Effector memory CD4-positive, alpha-beta T cell (primary cell): ENCODE measurements at regions not wholly inside any gene's neighbourhood (a gene's known extent, or its start where the extent isn't known, plus 50 kb on each side); places are given as distances from the start of the nearest gene placed in this dataset.

Experiments
- DNase-seq, 3 donors: peaks; one replicate each; pipeline ENCODE4 v3.0.0-alpha.2; 2020
- H3K27ac ChIP-seq: 2 replicates; pipeline ENCODE4 v1.7.0; 2013; ENCODE audit warnings: mild to moderate bottlenecking, low read length, moderate library complexity; ENCODE audit not compliant: insufficient read depth, poor library complexity, severe bottlenecking
- H3K27me3 ChIP-seq: replicated peaks from 2 replicates; pipeline ENCODE4 v1.7.0; 2013; ENCODE audit warnings: mild to moderate bottlenecking, low read length; ENCODE audit not compliant: insufficient read depth, control insufficient read depth, poor library complexity, severe bottlenecking
- H3K36me3 ChIP-seq: 2 replicates; pipeline ENCODE4 v1.7.0; 2013; ENCODE audit warnings: mild to moderate bottlenecking, low read length, moderate library complexity; ENCODE audit not compliant: control insufficient read depth, insufficient read depth
- H3K4me1 ChIP-seq: 2 replicates; pipeline ENCODE4 v1.7.0; 2013; ENCODE audit warnings: low read length, mild to moderate bottlenecking; ENCODE audit not compliant: control insufficient read depth, insufficient read depth, poor library complexity, severe bottlenecking
- H3K4me3 ChIP-seq: 2 replicates; pipeline ENCODE4 v1.7.0; 2013; ENCODE audit warnings: low read length, low read depth, mild to moderate bottlenecking; ENCODE audit not compliant: insufficient read depth, poor library complexity, severe bottlenecking
- H3K9me3 ChIP-seq: 2 replicates; pipeline ENCODE4 v1.7.0; 2013; ENCODE audit warnings: mild to moderate bottlenecking, low read length, moderate library complexity; ENCODE audit not compliant: control insufficient read depth

DNA sequence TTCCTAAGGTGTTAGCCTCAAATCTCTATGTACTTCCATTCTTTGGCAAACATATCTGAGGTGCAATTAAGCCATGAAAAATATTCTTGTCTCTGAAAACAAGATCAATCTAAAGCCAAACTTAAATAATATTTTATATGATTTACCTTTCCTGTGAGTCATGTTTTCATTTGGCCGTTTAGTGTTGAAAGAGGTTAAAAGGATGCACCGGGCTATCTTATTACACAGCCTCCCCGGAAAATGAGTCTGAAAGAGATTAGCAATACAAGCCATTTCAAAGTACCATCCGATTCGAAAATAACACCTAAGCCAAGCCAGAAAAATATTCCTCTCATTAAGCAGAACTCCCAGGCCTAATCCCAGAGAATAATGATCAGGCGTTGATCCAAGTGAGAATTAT lies 161.5 kb upstream of the EPHA5 start:
- DNase-seq: no peak
- Histone ChIP-seq H3K4me1 (no peaks in the 10 kb centered on the region), H3K4me3 (no peak overlapping the region), H3K36me3 (no peaks in the 10 kb centered on the region), H3K9me3 (no peaks in the 10 kb centered on the region), H3K27ac (no peak overlapping the region), H3K27me3 (no peaks in the 10 kb centered on the region)

DNA sequence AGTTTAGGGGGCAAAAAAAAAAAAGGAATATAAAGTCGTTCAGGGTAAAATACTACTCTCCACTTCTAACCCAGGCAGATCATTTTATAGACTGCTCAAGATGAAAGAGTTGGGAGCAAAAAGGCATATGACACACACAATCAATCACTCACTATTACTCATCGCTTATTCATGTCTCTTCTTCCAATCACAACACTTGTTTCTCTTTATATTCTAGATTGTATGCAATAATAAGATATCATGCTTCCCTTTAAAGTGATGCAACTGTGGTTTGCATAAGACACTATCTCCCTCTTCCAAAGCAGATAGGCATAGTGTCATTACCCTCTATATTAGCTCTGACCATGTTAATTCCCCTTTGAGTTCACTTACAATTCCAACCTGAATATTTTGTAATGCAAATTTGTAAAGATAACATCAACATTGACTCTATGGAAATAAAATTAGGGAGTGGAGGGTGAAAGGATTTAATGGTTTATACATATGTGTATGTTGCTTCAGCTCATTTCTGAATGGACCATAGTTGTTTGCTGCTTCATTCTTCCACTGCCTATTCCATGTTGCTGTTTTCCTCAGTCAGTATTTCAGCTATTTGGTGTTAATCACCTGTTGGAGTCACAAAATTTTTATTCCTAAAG lies 154.9 kb upstream of the EPHA5 start:
- Histone ChIP-seq H3K27ac (no peak overlapping the region), H3K9me3 (no peaks in the 10 kb centered on the region), H3K27me3 (no peaks in the 10 kb centered on the region), H3K4me3 (no peak overlapping the region), H3K4me1 (no peaks in the 10 kb centered on the region), H3K36me3 (no peaks in the 10 kb centered on the region)
- no peak for DNase-seq

DNA sequence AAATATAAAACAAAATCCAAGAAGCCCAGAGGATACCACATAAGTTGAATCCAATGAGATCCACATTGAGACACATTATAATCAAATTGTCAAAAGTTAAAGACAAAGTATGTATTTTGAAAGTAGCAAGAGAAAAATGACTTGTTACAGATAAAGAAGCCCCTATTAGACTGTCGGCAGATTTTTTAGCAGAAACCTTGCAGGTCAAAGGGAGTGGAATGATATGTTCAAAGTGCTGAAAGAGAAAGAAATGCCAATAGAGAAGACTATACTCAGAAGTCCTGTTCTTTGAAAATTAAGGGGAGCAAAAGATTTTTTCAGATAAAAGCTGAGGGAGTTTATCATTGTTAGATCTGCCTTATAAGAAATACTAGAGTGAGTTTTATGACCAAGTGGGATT lies 148.9 kb upstream of the EPHA5 start:
- H3K27me3 ChIP-seq: no peaks in the 10 kb centered on the region
- no peak overlapping the region for H3K4me3 ChIP-seq
- no peaks in the 10 kb centered on the region for H3K4me1 ChIP-seq
- DNase-seq: no peak
- no peaks in the 10 kb centered on the region for H3K9me3 ChIP-seq
- no peak overlapping the region for H3K27ac ChIP-seq
- H3K36me3 ChIP-seq: no peaks in the 10 kb centered on the region

DNA sequence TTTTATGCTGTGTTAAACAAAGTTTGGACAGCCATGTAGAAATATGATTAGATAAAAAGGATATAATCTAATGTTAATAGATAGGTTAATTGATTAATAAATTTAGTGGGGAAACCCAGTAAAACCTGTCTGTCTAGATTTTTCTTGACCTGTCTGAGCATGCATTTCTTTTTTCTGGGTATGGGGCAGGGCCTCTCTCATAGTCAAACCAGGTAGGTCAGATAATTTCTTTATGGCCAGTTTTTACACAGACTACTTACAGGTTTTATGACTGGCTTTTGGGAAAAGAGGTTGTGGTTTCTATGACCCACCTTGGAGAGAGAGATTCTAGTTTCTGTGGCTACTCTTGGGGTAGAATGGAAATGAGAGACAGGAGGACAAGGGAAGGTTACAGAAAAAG lies 135.6 kb upstream of the EPHA5 start:
- Histone ChIP-seq H3K36me3 (no peaks in the 10 kb centered on the region), H3K27me3 (no peaks in the 10 kb centered on the region), H3K4me3 (no peak overlapping the region), H3K27ac (no peak overlapping the region), H3K9me3 (no peaks in the 10 kb centered on the region), H3K4me1 (no peaks in the 10 kb centered on the region)
- no peak for DNase-seq

DNA sequence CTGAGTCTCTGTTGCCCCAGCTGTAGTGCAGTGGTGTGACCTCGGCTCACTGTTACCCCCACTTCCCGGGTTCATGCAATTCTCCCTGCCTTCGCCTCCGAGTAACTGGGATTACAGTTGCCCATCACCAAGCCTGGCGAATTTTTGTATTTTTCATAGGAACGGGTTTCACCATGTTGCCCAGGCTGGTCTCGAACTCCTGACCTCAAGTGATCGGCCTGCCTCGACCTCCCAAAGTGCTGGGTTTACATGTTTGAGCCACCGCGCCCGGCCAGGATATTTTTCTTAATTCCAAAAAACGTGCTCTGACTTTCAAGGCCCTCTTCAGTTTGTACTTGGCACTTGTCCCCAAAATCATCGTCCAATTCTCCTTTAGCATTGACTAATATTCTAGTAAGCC lies 129.2 kb upstream of the EPHA5 start:
- Histone ChIP-seq H3K4me1 (no peaks in the 10 kb centered on the region), H3K36me3 (no peaks in the 10 kb centered on the region), H3K27ac (no peak overlapping the region), H3K4me3 (no peak overlapping the region), H3K9me3 (no peaks in the 10 kb centered on the region), H3K27me3 (no peaks in the 10 kb centered on the region)
- DNase-seq: no peak

DNA sequence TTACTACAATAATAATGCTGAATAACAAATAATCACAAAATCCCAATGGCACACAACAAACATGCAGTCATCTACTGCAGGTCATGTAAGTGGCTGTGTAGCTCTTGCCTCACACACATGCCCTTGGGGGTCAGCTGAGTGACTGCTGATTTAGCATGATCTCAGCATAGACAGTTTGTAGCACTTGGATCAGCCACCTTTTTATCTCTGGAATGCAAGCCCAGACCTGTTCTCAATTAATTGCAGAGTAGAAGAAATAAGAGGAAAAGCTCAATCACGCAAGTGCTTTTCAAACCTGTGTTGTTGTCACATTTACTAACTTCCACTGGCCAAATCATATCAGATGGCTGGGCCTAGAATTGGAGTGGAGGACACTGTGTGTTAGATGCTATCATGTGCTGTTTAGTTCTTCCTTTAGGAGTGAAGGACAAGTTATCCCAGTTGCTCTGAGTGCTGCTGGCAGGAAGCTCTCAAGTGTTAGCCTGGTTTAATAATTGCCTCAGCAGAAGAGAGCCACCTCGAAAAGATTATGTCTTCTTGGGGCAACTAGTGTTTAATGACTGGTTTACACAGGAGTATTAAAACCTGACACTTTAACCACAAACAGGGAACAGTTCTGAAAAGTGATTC lies 128.3 kb upstream of the EPHA5 start:
- no peaks in the 10 kb centered on the region for H3K9me3 ChIP-seq
- H3K27me3 ChIP-seq: no peaks in the 10 kb centered on the region
- H3K4me1 ChIP-seq: no peaks in the 10 kb centered on the region
- no peaks in the 10 kb centered on the region for H3K36me3 ChIP-seq
- H3K4me3 ChIP-seq: no peak overlapping the region
- H3K27ac ChIP-seq: no peak overlapping the region
- DNase-seq: no peak

DNA sequence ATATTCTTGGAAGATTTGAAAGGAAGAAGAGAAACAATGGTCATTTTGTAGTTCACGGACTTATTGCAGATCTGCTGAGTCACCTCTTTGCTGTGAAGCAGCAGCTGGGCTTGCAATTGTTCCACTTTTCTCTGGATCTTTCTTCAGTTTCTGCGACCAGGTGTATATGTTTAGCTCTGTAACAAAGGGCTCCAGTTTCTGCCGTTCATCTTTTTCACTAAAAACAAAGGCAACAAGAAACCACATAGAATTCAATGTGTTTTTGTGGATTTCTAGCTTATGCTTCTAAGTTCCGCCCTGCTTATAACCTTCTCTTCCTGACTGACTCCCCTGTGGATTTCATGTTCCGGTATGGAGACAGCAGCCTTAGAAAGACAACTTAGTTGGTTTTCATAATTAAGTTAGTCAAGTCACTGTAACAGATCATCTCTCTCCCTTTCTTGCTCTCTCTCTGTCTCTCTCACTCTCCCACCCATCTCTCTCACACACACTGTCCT lies 121.6 kb upstream of the EPHA5 start:
- Histone ChIP-seq H3K36me3 (no peaks in the 10 kb centered on the region), H3K4me1 (no peaks in the 10 kb centered on the region), H3K27me3 (no peaks in the 10 kb centered on the region), H3K4me3 (no peak overlapping the region), H3K9me3 (no peaks in the 10 kb centered on the region), H3K27ac (no peak overlapping the region)
- no peak for DNase-seq

DNA sequence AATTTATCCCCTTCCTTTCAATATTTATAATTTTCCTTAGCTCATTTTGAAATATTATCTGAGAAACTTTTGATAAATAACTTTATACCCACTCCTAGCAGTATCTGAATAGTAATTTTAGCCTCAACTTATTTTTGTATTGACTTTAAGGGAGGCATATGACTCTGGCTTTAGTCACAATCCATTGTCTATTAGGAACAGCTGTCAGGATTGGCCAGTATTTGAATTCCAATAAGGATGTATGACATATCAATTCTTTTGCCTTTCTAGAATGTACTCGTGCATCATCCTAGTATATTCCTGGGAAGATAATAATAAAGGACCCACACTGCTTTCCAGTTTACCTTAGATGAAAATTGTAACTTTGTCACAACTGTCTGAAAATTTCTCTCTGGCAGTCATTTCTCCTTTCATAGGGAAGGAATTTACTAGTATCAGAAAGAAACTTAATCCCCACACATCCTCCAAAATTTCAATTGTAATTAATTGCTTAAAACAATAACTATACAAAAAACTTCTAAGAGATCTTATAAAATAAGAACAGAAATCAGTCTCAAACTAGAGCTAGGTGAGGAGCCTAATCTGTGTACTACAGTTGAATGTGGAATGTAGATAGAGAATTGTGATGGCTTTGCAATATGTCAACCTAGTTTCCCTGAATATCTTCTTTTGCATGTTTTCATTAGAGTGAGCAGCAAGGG lies 121.0 kb upstream of the EPHA5 start:
- no peak overlapping the region for H3K4me3 ChIP-seq
- H3K27me3 ChIP-seq: no peaks in the 10 kb centered on the region
- H3K9me3 ChIP-seq: no peaks in the 10 kb centered on the region
- H3K27ac ChIP-seq: no peak overlapping the region
- H3K4me1 ChIP-seq: no peaks in the 10 kb centered on the region
- no peaks in the 10 kb centered on the region for H3K36me3 ChIP-seq
- no peak for DNase-seq

DNA sequence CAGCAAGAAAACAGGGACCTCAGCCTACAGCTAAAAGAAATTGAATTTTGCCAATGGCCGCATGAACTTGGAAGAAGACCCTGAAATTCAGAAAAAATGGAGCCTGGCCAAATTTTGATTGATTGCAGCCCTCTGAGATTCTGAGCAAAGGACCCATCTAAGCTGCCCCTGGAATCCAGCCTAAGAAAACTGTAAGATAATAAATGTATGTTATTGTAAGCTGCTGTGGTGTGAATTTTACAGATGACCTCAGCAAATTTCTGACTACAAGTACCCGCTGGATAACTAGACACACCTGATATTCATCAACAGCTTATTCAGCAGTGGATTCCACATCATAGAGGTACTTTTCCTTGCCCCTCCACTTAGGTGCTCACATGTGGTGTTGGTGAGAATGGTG lies 119.5 kb upstream of the EPHA5 start:
- no peaks in the 10 kb centered on the region for H3K36me3 ChIP-seq
- no peak for DNase-seq
- no peaks in the 10 kb centered on the region for H3K27me3 ChIP-seq
- no peaks in the 10 kb centered on the region for H3K9me3 ChIP-seq
- H3K4me3 ChIP-seq: no peak overlapping the region
- no peak overlapping the region for H3K27ac ChIP-seq
- H3K4me1 ChIP-seq: no peaks in the 10 kb centered on the region

DNA sequence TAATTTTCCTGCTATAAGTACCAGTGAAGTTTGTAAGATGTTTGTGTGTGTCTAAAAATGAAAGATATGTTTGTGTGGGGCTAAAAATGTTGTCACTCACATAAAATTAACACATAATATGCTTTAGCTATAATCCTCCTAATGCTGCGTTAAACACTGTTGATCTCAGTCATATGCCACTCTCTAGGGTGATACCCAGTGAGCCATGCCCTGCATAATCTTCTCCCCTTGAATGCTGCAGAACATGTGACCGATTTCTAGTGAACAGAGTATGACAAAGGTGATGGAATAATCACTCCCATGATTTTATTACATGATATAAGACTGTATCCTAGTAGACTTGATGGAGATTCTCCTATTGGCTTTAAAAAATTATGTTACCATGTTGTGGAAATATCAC lies 119.1 kb upstream of the EPHA5 start:
- DNase-seq: no peak
- no peak overlapping the region for H3K4me3 ChIP-seq
- no peaks in the 10 kb centered on the region for H3K4me1 ChIP-seq
- no peaks in the 10 kb centered on the region for H3K36me3 ChIP-seq
- H3K27ac ChIP-seq: no peak overlapping the region
- no peaks in the 10 kb centered on the region for H3K9me3 ChIP-seq
- H3K27me3 ChIP-seq: no peaks in the 10 kb centered on the region
